Vagina (tissue), 2 donors: ENCODE measurements at regions not wholly inside any gene's neighbourhood (a gene's known extent, or its start where the extent isn't known, plus 50 kb on each side); places are given as distances from the start of the nearest gene placed in this dataset.

Experiments used
- DNase-seq, 2 donors: peaks; one replicate each; pipeline ENCODE4 v3.0.0-alpha.2; 2017; ENCODE audit errors: extremely low spot score in 2 of 2
- H3K27ac ChIP-seq: fragments of 200-600 bp; sonication (generic); one replicate; pipeline ENCODE4 v1.5.1; 2019
- H3K27me3 ChIP-seq: fragments of 200-600 bp; sonication (generic); one replicate; pipeline ENCODE4 v1.5.1; 2019
- H3K36me3 ChIP-seq, 2 donors: fragments of 200-600 bp; sonication (generic); one replicate each; pipeline ENCODE4 v1.5.1; 2017 to 2019
- H3K4me1 ChIP-seq: fragments of 200-600 bp; sonication (generic); one replicate; pipeline ENCODE4 v1.5.1; 2019
- H3K4me3 ChIP-seq, 2 donors: fragments of 200-600 bp; sonication (generic); 1 replicate in 1 of 2; 2 replicates in 1 of 2; pipeline ENCODE4 v1.5.1; 2016 to 2019
- H3K9me3 ChIP-seq: fragments of 200-600 bp; sonication (generic); one replicate; pipeline ENCODE4 v1.5.1; 2019
- CTCF ChIP-seq, 3 experiments: fragments of 450-650 bp in 2 of 3; fragments of 200-600 bp in 1 of 3; sonication (generic) in 1 of 3; IDR thresholded peaks; one replicate each; pipeline ENCODE4 v1.5.1; 2017 to 2019; ENCODE audit warnings: antibody characterized with exemption in 3 of 3, mild to moderate bottlenecking in 2 of 3, moderate library complexity in 2 of 3
- POLR2A ChIP-seq, 2 donors: fragments of 450-650 bp; IDR thresholded peaks; one replicate each; pipeline ENCODE4 v1.6.1; 2017; ENCODE audit warnings: antibody characterized with exemption in 2 of 2, mild to moderate bottlenecking in 2 of 2, moderate library complexity in 2 of 2
- POLR2AphosphoS5 ChIP-seq, 2 donors: sonication (generic); formaldehyde crosslinking; IDR thresholded peaks; one replicate each; pipeline ENCODE4 v1.9.0; 2017; ENCODE audit warnings: antibody characterized with exemption in 2 of 2, mild to moderate bottlenecking in 2 of 2, low read depth in 1 of 2; ENCODE audit not compliant: insufficient read depth in 1 of 2
- intact Hi-C: fragments of 100-400 bp; cut with DNase I; formaldehyde crosslinking; loops from one replicate; pipeline ENCODE4 v1.15.1; 2023

GRCh38 chr5:125149110-125149509, 402.7 kb upstream of the ZNF608 start:
- no peaks in the 10 kb centered on the region for H3K36me3 ChIP-seq
- TF ChIP-seq CTCF (IDR thresholded peaks at IDR 0.05) (no peak), POLR2AphosphoS5 (IDR thresholded peaks at IDR 0.05; ENCODE audit: insufficient read depth in 1 of 2, low read depth in 1 of 2) (no peak), POLR2A (IDR thresholded peaks at IDR 0.05) (no peak)
- no peak for DNase-seq
- no peaks in the 10 kb centered on the region for H3K4me1 ChIP-seq
- H3K27me3 ChIP-seq, result no peaks in the 10 kb centered on the region
- no peak overlapping the region for H3K27ac ChIP-seq
- intact Hi-C loops, result no loop called here
- no peak overlapping the region for H3K4me3 ChIP-seq
- no peaks in the 10 kb centered on the region for H3K9me3 ChIP-seq

GRCh38 chr5:125149527-125149926, 403.1 kb upstream of the ZNF608 start:
- H3K4me3 ChIP-seq, result no peak overlapping the region
- H3K36me3 ChIP-seq, result no peaks in the 10 kb centered on the region
- no peak overlapping the region for H3K27ac ChIP-seq
- intact Hi-C loops, result no loop called here
- H3K9me3 ChIP-seq, result no peaks in the 10 kb centered on the region
- H3K4me1 ChIP-seq, result no peaks in the 10 kb centered on the region
- TF ChIP-seq CTCF (IDR thresholded peaks at IDR 0.05), result no peak
- no peak for TF ChIP-seq POLR2AphosphoS5 (IDR thresholded peaks at IDR 0.05; ENCODE audit: insufficient read depth in 1 of 2, low read depth in 1 of 2)
- no peak for TF ChIP-seq POLR2A (IDR thresholded peaks at IDR 0.05)
- no peak for DNase-seq
- no peaks in the 10 kb centered on the region for H3K27me3 ChIP-seq

- intact Hi-C loops, result no loop called here
- Histone ChIP-seq H3K36me3 (no peaks in the 10 kb centered on the region), H3K4me1 (no peaks in the 10 kb centered on the region), H3K9me3 (no peaks in the 10 kb centered on the region), H3K4me3 (no peak overlapping the region), H3K27me3 (no peaks in the 10 kb centered on the region), H3K27ac (no peak overlapping the region)
- no peak for DNase-seq
- TF ChIP-seq CTCF (IDR thresholded peaks at IDR 0.05) (no peak), POLR2AphosphoS5 (IDR thresholded peaks at IDR 0.05; ENCODE audit: insufficient read depth in 1 of 2, low read depth in 1 of 2) (no peak)
These were observed 403.7 kb upstream of the ZNF608 start for GRCh38 chr5:125150041-125150669.

GRCh38 chr5:125151150-125151900, 404.9 kb upstream of the ZNF608 start:
- no peak overlapping the region for H3K27ac ChIP-seq
- intact Hi-C loops, result no loop called here
- H3K4me1 ChIP-seq, result no peaks in the 10 kb centered on the region
- no peaks in the 10 kb centered on the region for H3K27me3 ChIP-seq
- no peaks in the 10 kb centered on the region for H3K9me3 ChIP-seq
- no peak overlapping the region for H3K4me3 ChIP-seq
- H3K36me3 ChIP-seq, result no peaks in the 10 kb centered on the region
- no peak for TF ChIP-seq POLR2A (IDR thresholded peaks at IDR 0.05)
- no peak for TF ChIP-seq POLR2AphosphoS5 (IDR thresholded peaks at IDR 0.05; ENCODE audit: insufficient read depth in 1 of 2, low read depth in 1 of 2)
- no peak for TF ChIP-seq CTCF (IDR thresholded peaks at IDR 0.05)
- DNase-seq, result no peak

- H3K4me1 ChIP-seq, result no peaks in the 10 kb centered on the region
- no peak overlapping the region for H3K27ac ChIP-seq
- no peak for DNase-seq
- intact Hi-C loops, result no loop called here
- H3K9me3 ChIP-seq, result no peaks in the 10 kb centered on the region
- no peak overlapping the region for H3K4me3 ChIP-seq
- TF ChIP-seq POLR2AphosphoS5 (IDR thresholded peaks at IDR 0.05; ENCODE audit: insufficient read depth in 1 of 2, low read depth in 1 of 2) (no peak), CTCF (IDR thresholded peaks at IDR 0.05) (no peak)
- no peaks in the 10 kb centered on the region for H3K27me3 ChIP-seq
- H3K36me3 ChIP-seq, result no peaks in the 10 kb centered on the region
These were observed 405.6 kb upstream of the ZNF608 start for GRCh38 chr5:125152044-125152443.
